ENCODE measurements at regions not wholly inside any gene's neighbourhood (a gene's known extent, or its start where the extent isn't known, plus 50 kb on each side); places are given as distances from the start of the nearest gene placed in this dataset.

GRCh38 chr4:26131711-26132110 is 189.1 kb upstream of the RBPJ start (continued):
- TF ChIP-seq RELA (IDR thresholded peaks at IDR 0.05; ENCODE audit: borderline replicate concordance, partially characterized antibody) (peak; percentile 85), FOS (IDR thresholded peaks at IDR 0.05; ENCODE audit: borderline replicate concordance, extremely low read depth, insufficient read length) (no peak), HDAC6 (IDR thresholded peaks at IDR 0.05; ENCODE audit: unreplicated experiment) (no peak), RFX5 (IDR thresholded peaks at IDR 0.05; ENCODE audit: low read depth, low read length) (no peak), MTA2 (IDR thresholded peaks at IDR 0.05; ENCODE audit: low read depth) (peak; percentile 91), ELK1 (IDR thresholded peaks at IDR 0.05; ENCODE audit: low read depth, low read length) (no peak), MYC (IDR thresholded peaks at IDR 0.05; ENCODE audit: insufficient read depth, insufficient read length, insufficient replicate concordance, low read length, severe bottlenecking) (no peak), KLF5 (IDR thresholded peaks at IDR 0.05; ENCODE audit: partially characterized antibody) (peak; percentile 39), TAF1 (IDR thresholded peaks at IDR 0.05; ENCODE audit: borderline replicate concordance, low read depth, low read length) (no peak), SRF (IDR thresholded peaks at IDR 0.05; ENCODE audit: low read depth in 2 of 2, low read length in 2 of 2) (no peak), USF1 (IDR thresholded peaks at IDR 0.05; ENCODE audit: borderline replicate concordance, extremely low read length, insufficient read depth, low read depth, low read length) (no peak), NFYA (IDR thresholded peaks at IDR 0.05; ENCODE audit: borderline replicate concordance, low read depth, low read length) (no peak), FOXK2 (IDR thresholded peaks at IDR 0.05) (no peak), SMC3 (IDR thresholded peaks at IDR 0.05; ENCODE audit: borderline replicate concordance, low read length) (peak; percentile 6; the same call in 1 of the 2 replicates), ZNF207 (IDR thresholded peaks at IDR 0.05; ENCODE audit: borderline replicate concordance) (no peak), RCOR1 (conservative IDR thresholded peaks at IDR 0.05; ENCODE audit: low read depth, low read length) (0 out of 2 replicates have a peak, but pooled peaks have one; percentile 22), BRCA1 (IDR thresholded peaks at IDR 0.05; ENCODE audit: low read depth, low read length) (no peak), ESRRA (IDR thresholded peaks at IDR 0.05; ENCODE audit: low read length) (no peak), E2F8 (IDR thresholded peaks at IDR 0.05; ENCODE audit: low read depth, partially characterized antibody) (no peak), EZH2 (IDR thresholded peaks at IDR 0.05; ENCODE audit: borderline replicate concordance, control insufficient read depth, low read depth, low read length) (no peak), CTCF (IDR thresholded peaks at IDR 0.05 in 2 of 3, conservative IDR thresholded peaks at IDR 0.05 in 1 of 3; ENCODE audit: control insufficient read depth in 2 of 3, extremely low read depth in 1 of 3, insufficient read depth in 1 of 3, low read depth in 3 of 3, low read length in 3 of 3) (no peak)
- TF ChIP-seq, protein P1, sequence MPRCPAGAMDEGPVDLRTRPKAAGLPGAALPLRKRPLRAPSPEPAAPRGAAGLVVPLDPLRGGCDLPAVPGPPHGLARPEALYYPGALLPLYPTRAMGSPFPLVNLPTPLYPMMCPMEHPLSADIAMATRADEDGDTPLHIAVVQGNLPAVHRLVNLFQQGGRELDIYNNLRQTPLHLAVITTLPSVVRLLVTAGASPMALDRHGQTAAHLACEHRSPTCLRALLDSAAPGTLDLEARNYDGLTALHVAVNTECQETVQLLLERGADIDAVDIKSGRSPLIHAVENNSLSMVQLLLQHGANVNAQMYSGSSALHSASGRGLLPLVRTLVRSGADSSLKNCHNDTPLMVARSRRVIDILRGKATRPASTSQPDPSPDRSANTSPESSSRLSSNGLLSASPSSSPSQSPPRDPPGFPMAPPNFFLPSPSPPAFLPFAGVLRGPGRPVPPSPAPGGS (IDR thresholded peaks at IDR 0.05; ENCODE audit: borderline replicate concordance, insufficient read depth, low read depth, low read length, poor library complexity, severe bottlenecking) = peak; percentile 40
